ENCODE measurements at regions not wholly inside any gene's neighbourhood (a gene's known extent, or its start where the extent isn't known, plus 50 kb on each side); places are given as distances from the start of the nearest gene placed in this dataset.
"Not testable (repeated sequence)": the region's sequence is repeated elsewhere in the genome, so short reads cannot be mapped to it uniquely, and the experiment has no call there.

DNA sequence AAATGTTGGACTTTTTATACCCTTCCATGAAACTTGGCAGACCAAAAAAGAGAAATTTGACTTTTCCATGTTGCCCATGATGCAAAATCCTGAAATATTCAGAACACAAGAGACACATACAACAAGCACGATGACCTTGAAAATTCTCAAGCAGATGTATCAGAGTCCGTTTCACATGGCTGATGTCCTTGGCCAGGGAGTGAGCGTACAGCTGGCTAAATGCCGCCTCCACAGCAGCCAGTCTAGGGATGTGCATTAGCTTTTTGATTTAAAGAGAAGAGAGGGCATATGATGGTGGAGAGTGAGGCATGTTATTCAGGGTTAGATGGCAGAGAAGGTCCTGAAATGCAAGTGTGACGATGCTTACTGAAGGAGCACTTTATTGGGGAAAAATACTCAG, 148.0 kb upstream of the SEMA6A start:
- no peak for DNase-seq (ENCODE audit: extremely low spot score in 2 of 2)
- no peaks in the 10 kb centered on the region for H3K4me1 ChIP-seq
- H3K9me3 ChIP-seq, result no peaks in the 10 kb centered on the region
- no peak overlapping the region for H3K27ac ChIP-seq
- intact Hi-C loops (cut with DNase I), result no loop called here
- TF ChIP-seq POLR2A (IDR thresholded peaks at IDR 0.05) (no peak), POLR2AphosphoS5 (IDR thresholded peaks at IDR 0.05; ENCODE audit: insufficient read depth in 1 of 2, low read depth in 1 of 2) (no peak)
- TF ChIP-seq, protein P1, sequence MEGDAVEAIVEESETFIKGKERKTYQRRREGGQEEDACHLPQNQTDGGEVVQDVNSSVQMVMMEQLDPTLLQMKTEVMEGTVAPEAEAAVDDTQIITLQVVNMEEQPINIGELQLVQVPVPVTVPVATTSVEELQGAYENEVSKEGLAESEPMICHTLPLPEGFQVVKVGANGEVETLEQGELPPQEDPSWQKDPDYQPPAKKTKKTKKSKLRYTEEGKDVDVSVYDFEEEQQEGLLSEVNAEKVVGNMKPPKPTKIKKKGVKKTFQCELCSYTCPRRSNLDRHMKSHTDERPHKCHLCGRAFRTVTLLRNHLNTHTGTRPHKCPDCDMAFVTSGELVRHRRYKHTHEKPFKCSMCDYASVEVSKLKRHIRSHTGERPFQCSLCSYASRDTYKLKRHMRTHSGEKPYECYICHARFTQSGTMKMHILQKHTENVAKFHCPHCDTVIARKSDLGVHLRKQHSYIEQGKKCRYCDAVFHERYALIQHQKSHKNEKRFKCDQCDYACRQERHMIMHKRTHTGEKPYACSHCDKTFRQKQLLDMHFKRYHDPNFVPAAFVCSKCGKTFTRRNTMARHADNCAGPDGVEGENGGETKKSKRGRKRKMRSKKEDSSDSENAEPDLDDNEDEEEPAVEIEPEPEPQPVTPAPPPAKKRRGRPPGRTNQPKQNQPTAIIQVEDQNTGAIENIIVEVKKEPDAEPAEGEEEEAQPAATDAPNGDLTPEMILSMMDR (IDR thresholded peaks at IDR 0.05), result no peak
- H3K36me3 ChIP-seq, result no peaks in the 10 kb centered on the region
- H3K4me3 ChIP-seq, result no peak overlapping the region
- no peaks in the 10 kb centered on the region for H3K27me3 ChIP-seq

DNA sequence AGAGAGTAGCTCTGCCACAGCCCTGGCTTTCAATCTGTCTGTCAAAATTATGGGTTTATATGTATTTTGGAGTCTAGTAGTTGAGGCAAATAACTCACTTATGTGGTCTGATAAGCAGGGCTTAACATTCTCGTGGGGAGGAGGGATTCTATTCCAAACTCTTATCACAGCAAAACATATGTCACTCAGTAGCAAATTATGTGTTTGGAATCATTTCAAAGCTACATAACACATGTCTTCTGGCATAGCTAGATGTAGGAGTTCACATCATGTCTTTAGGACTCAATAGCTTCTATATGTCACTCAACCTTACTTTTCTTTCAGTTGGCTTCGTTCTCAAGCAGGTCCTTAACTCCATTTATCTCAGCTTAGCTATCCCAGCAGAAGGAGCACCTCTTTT, 144.5 kb upstream of the SEMA6A start:
- H3K9me3 ChIP-seq, result no peaks in the 10 kb centered on the region
- intact Hi-C loops (cut with DNase I), result no loop called here
- no peak overlapping the region for H3K4me3 ChIP-seq
- no peak overlapping the region for H3K27ac ChIP-seq
- H3K27me3 ChIP-seq, result no peaks in the 10 kb centered on the region
- H3K4me1 ChIP-seq, result no peaks in the 10 kb centered on the region
- TF ChIP-seq POLR2A (IDR thresholded peaks at IDR 0.05) (no peak), POLR2AphosphoS5 (IDR thresholded peaks at IDR 0.05; ENCODE audit: insufficient read depth in 1 of 2, low read depth in 1 of 2) (no peak)
- TF ChIP-seq, protein P1 (IDR thresholded peaks at IDR 0.05), result no peak
- DNase-seq (ENCODE audit: extremely low spot score in 2 of 2), result no peak
- no peaks in the 10 kb centered on the region for H3K36me3 ChIP-seq

DNA sequence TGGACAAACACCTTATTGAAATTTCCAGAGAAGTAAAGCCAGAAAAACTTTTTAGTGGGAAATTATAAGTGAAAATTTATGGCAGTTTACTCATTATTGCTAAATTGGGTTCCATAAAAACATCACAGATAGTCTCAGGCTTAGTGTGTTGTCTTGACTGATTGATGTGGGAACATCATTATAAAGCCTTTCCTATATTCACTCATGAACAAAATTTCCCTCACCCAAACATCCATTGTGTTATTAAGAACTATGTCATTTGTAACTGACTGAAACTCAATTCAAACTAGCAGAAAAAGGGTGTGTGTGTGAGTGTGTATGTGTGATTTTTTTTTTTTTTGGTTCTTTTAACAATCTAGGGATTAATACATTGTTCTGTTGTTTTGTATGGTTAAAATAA, 143.7 kb upstream of the SEMA6A start:
- intact Hi-C loops (cut with DNase I), result no loop called here
- no peaks in the 10 kb centered on the region for H3K27me3 ChIP-seq
- no peaks in the 10 kb centered on the region for H3K36me3 ChIP-seq
- H3K4me1 ChIP-seq, result no peaks in the 10 kb centered on the region
- no peak for DNase-seq (ENCODE audit: extremely low spot score in 2 of 2)
- H3K9me3 ChIP-seq, result no peaks in the 10 kb centered on the region
- TF ChIP-seq, protein P1 (IDR thresholded peaks at IDR 0.05), result no peak
- TF ChIP-seq POLR2AphosphoS5 (IDR thresholded peaks at IDR 0.05; ENCODE audit: insufficient read depth in 1 of 2, low read depth in 1 of 2), result no peak
- no peak for TF ChIP-seq POLR2A (IDR thresholded peaks at IDR 0.05)
- H3K27ac ChIP-seq, result no peak overlapping the region
- H3K4me3 ChIP-seq, result no peak overlapping the region

DNA sequence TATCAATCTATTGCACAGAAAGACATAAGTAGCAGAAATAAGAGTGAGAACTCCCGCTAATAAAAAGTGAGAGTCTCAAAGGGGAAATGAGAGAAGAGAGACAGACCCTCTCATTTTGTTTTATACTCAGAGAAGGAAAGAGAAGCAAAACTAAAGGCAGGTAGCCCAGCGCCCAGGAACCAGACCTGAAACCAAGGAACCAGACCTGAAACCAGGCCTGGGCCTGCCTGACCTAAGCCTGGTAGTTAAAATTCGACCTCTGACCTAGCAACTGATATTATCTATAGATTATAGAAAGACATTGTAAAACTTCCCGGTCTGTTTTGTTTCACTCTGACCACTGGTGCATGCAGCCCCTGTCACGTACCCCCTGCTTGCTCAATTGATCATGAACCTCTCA, 134.5 kb upstream of the SEMA6A start:
- TF ChIP-seq, protein P1 (IDR thresholded peaks at IDR 0.05), result no peak
- TF ChIP-seq POLR2A (IDR thresholded peaks at IDR 0.05), result no peak
- no peak for TF ChIP-seq POLR2AphosphoS5 (IDR thresholded peaks at IDR 0.05; ENCODE audit: insufficient read depth in 1 of 2, low read depth in 1 of 2)
- intact Hi-C loops (cut with DNase I), result no loop called here
- Histone ChIP-seq H3K4me1 (no peaks in the 10 kb centered on the region), H3K27ac (no peak overlapping the region), H3K36me3 (no peaks in the 10 kb centered on the region), H3K9me3 (no peaks in the 10 kb centered on the region), H3K27me3 (no peaks in the 10 kb centered on the region), H3K4me3 (no peak overlapping the region)
- DNase-seq (ENCODE audit: extremely low spot score in 2 of 2), result no peak

DNA sequence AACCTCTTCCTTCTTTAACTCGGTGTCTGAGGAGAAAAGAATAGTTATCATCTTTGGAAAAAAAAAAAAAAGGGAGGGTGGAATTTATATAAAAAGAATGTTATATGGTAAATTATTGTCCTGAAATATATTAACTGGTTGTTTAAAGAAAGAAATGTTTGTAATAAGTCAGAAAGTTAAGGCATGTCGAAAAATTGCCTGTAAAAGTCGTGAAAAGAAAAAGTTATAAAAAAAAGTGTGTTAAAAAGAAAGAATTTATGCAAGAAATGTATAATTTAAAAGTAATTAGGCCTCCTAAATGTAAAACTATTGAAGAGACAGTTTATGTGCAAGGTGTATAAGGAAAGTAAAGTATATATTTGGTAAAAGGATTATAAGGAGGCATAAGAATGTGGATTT, 130.5 kb upstream of the SEMA6A start:
- H3K36me3 ChIP-seq; DNase-seq (ENCODE audit: extremely low spot score in 2 of 2); intact Hi-C loops (cut with DNase I); H3K9me3 ChIP-seq; H3K27ac ChIP-seq; H3K27me3 ChIP-seq; H3K4me3 ChIP-seq; H3K4me1 ChIP-seq: not testable (repeated sequence)

DNA sequence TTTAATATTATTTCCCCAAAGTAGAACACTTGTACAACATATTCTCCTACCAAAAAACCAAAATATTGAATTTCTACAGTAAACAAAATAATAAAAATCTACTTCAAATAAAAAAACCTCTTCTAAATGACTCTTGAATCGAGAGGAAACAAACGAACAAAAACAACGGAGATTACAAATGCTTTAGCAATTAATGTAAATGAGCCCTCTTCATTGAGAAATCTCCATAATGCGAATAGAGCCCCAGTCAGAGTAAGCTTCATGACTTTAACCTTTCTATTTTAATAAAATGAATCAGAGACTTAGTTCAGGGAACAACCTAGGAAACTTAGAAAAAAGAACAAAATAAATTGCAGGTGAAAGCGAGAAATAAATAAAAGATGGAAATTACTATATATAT, 129.3 kb upstream of the SEMA6A start:
- no peak for TF ChIP-seq POLR2AphosphoS5 (IDR thresholded peaks at IDR 0.05; ENCODE audit: insufficient read depth in 1 of 2, low read depth in 1 of 2)
- TF ChIP-seq, protein P1 (IDR thresholded peaks at IDR 0.05), result no peak
- H3K9me3 ChIP-seq, result no peaks in the 10 kb centered on the region
- no peak overlapping the region for H3K27ac ChIP-seq
- no peak for DNase-seq (ENCODE audit: extremely low spot score in 2 of 2)
- H3K27me3 ChIP-seq, result no peaks in the 10 kb centered on the region
- no peaks in the 10 kb centered on the region for H3K36me3 ChIP-seq
- no peaks in the 10 kb centered on the region for H3K4me1 ChIP-seq
- intact Hi-C loops (cut with DNase I), result no loop called here
- no peak overlapping the region for H3K4me3 ChIP-seq

All from vagina (tissue), 2 donors.